Esophagus muscularis mucosa (tissue), 4 donors: ENCODE measurements at regions not wholly inside any gene's neighbourhood (a gene's known extent, or its start where the extent isn't known, plus 50 kb on each side); places are given as distances from the start of the nearest gene placed in this dataset.
A peak's percentile ranks its signal among the peaks of the same experiment; 100 is the strongest.
"Not testable (repeated sequence)": the region's sequence is repeated elsewhere in the genome, so short reads cannot be mapped to it uniquely, and the experiment has no call there.

Experiments
- DNase-seq: peaks from one replicate; pipeline ENCODE4 v3.0.0-alpha.2; 2017; ENCODE audit errors: extremely low spot score
- H3K27ac ChIP-seq, 4 donors: fragments of 200-600 bp; sonication (generic); replicated peaks in 1 of 4; 1 replicate in 3 of 4; 2 replicates in 1 of 4; pipeline ENCODE4 v1.5.1; 2016 to 2019; ENCODE audit warnings: mild to moderate bottlenecking in 1 of 4
- H3K27me3 ChIP-seq, 4 donors: fragments of 200-600 bp; sonication (generic); one replicate each; pipeline versions ENCODE4 v1.5.1 to v1.6.0; 2016 to 2019
- H3K36me3 ChIP-seq, 4 donors: fragments of 200-600 bp; sonication (generic); one replicate each; pipeline ENCODE4 v1.5.1; 2016 to 2019
- H3K4me1 ChIP-seq, 4 donors: fragments of 200-600 bp; sonication (generic); one replicate each; pipeline ENCODE4 v1.5.1; 2016 to 2019
- H3K4me3 ChIP-seq, 4 donors: fragments of 200-600 bp; sonication (generic); 1 replicate in 2 of 4; 2 replicates in 2 of 4; pipeline ENCODE4 v1.5.1; 2016 to 2019; ENCODE audit warnings: mild to moderate bottlenecking in 4 of 4, moderate library complexity in 1 of 4
- H3K9me3 ChIP-seq, 4 donors: fragments of 200-600 bp; sonication (generic); 1 replicate in 3 of 4; 2 replicates in 1 of 4; pipeline ENCODE4 v1.5.1; 2016 to 2019
- EP300 ChIP-seq: sonication (generic); formaldehyde crosslinking; IDR thresholded peaks from one replicate; pipeline ENCODE4 v1.6.1; 2017; ENCODE audit warnings: antibody characterized with exemption
- POLR2A ChIP-seq: fragments of 450-650 bp; IDR thresholded peaks from one replicate; pipeline ENCODE4 v1.6.1; 2017; ENCODE audit warnings: antibody characterized with exemption, moderate library complexity, mild to moderate bottlenecking, low read depth
- POLR2AphosphoS5 ChIP-seq, 2 donors: sonication (generic); formaldehyde crosslinking; IDR thresholded peaks; one replicate each; pipeline ENCODE4 v1.6.1; 2017; ENCODE audit warnings: antibody characterized with exemption in 2 of 2
- WGBS: methylation state at CpG from one replicate; pipeline ENCODE4 v1.1.5; 2018; 5-methylcytosine and 5-hydroxymethylcytosine counted together
- intact Hi-C: fragments of 100-400 bp; cut with DNase I; formaldehyde crosslinking; loops from one replicate; pipeline ENCODE4 v1.15.1; 2023
- TF ChIP-seq, protein P1 (sequence below), 3 experiments: fragments of 200-600 bp in 2 of 3; fragments of 450-650 bp in 1 of 3; sonication (generic) in 2 of 3; IDR thresholded peaks; one replicate each; pipeline ENCODE4 v1.5.1; 2017 to 2019; ENCODE audit warnings: antibody characterized with exemption in 3 of 3, mild to moderate bottlenecking in 2 of 3, moderate library complexity in 1 of 3

GRCh38 chr20:60786686-60787217 is 465.3 kb upstream of the CDH4 start:
- intact Hi-C loops, result no loop called here
- H3K27me3 ChIP-seq, result no peaks in the 10 kb centered on the region
- no peak overlapping the region for H3K4me3 ChIP-seq
- TF ChIP-seq, protein P1, sequence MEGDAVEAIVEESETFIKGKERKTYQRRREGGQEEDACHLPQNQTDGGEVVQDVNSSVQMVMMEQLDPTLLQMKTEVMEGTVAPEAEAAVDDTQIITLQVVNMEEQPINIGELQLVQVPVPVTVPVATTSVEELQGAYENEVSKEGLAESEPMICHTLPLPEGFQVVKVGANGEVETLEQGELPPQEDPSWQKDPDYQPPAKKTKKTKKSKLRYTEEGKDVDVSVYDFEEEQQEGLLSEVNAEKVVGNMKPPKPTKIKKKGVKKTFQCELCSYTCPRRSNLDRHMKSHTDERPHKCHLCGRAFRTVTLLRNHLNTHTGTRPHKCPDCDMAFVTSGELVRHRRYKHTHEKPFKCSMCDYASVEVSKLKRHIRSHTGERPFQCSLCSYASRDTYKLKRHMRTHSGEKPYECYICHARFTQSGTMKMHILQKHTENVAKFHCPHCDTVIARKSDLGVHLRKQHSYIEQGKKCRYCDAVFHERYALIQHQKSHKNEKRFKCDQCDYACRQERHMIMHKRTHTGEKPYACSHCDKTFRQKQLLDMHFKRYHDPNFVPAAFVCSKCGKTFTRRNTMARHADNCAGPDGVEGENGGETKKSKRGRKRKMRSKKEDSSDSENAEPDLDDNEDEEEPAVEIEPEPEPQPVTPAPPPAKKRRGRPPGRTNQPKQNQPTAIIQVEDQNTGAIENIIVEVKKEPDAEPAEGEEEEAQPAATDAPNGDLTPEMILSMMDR (IDR thresholded peaks at IDR 0.05), result no peak
- no peak for TF ChIP-seq EP300
- TF ChIP-seq POLR2AphosphoS5 (IDR thresholded peaks at IDR 0.05), result no peak
- no peak for TF ChIP-seq POLR2A
- no peaks in the 10 kb centered on the region for H3K9me3 ChIP-seq
- DNase-seq, result no peak
- WGBS, result 62% methylated on average over 4 of the region's 4 CpGs
- peak overlapping the region in 3 of 4 donors; percentile 20 to 48 (median 44) for H3K27ac ChIP-seq
- no peaks in the 10 kb centered on the region for H3K36me3 ChIP-seq
- H3K4me1 ChIP-seq, result peaks cover 0 to 32% (median 27%) of the 10 kb centered on the region in 4 donors

DNA sequence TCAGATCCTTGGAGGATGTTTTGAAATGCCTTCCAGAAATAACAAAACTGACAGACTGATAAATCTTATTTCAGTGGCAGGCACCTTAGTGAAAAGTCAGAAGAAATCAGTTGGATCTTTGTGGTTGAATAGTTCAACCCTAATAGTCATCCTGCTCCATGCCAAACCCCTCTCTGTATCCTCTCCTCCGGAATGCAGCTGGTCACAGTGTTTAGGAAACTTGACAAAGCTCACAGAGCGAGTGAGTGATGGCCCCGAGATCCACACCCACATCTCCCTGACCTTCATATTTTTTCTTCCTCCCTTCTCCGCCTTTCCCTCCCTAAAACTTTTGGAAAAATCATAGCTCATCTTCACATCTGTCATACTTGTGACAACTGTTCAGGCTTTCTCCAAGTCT is 464.8 kb upstream of the CDH4 start:
- 11% methylated on average over 3 of the region's 4 CpGs for WGBS
- H3K9me3 ChIP-seq, result no peaks in the 10 kb centered on the region
- no peak overlapping the region for H3K4me3 ChIP-seq
- TF ChIP-seq, protein P1 (IDR thresholded peaks at IDR 0.05), result no peak
- TF ChIP-seq EP300, result no peak
- TF ChIP-seq POLR2A, result no peak
- no peak for TF ChIP-seq POLR2AphosphoS5 (IDR thresholded peaks at IDR 0.05)
- intact Hi-C loops, result no loop called here
- DNase-seq, result no peak
- H3K4me1 ChIP-seq, result peaks cover 0 to 32% (median 27%) of the 10 kb centered on the region in 4 donors
- H3K27ac ChIP-seq, result peak overlapping the region in 3 of 4 donors; percentile 44 to 48 (median 44)
- H3K36me3 ChIP-seq, result no peaks in the 10 kb centered on the region
- no peaks in the 10 kb centered on the region for H3K27me3 ChIP-seq

DNA sequence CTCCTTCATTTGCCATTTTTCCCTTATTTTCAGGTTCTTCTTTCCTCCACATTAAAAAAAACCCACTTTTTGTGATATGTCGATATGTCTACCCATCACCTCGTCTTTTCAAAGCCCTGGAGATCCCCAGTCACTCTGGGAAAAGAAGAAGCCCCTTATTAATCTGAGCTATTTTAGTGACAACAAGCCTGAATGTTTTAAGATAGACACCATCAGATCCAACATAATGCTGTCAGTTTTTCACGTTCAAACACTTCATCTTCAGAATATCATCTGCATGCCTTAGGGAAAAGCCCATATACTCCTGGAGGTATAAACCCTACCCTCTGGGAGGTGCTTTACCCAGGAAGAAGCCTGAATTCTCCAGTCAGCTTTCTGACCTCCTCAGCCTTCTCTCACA is 464.0 kb upstream of the CDH4 start:
- no peaks in the 10 kb centered on the region for H3K27me3 ChIP-seq
- H3K36me3 ChIP-seq, result no peaks in the 10 kb centered on the region
- H3K9me3 ChIP-seq, result no peaks in the 10 kb centered on the region
- DNase-seq, result no peak
- H3K4me1 ChIP-seq, result peaks cover 0 to 32% (median 27%) of the 10 kb centered on the region in 4 donors
- peak overlapping the region in 3 of 4 donors; percentile 33 to 48 (median 44) for H3K27ac ChIP-seq
- intact Hi-C loops, result no loop called here
- whole genome bisulfite sequencing, result 63% methylated on average over 3 of the region's 3 CpGs
- TF ChIP-seq EP300 (no peak), POLR2A (no peak), POLR2AphosphoS5 (IDR thresholded peaks at IDR 0.05) (no peak)
- TF ChIP-seq, protein P1 (IDR thresholded peaks at IDR 0.05), result no peak
- H3K4me3 ChIP-seq, result no peak overlapping the region

DNA sequence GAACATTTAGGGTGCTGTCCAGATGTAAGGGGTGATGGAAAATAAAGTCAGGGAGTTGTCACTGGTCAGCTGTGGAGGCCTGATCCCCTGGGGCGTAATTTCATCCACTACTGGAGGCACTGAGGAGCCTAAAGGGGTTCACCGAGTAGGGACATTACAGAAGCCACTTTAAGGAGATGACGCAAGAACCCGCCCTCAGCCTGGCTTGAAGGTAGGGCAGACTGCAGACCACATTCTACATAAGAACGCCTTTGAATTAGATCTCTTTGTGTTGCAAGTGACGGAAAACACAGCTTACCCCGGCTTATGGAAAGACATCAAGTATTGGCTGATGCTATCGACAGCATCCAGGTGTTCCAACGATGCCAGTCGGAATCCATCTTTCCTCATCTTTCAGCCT is 462.7 kb upstream of the CDH4 start:
- 89% methylated on average over 10 of the region's 10 CpGs for WGBS
- no peak overlapping the region for H3K4me3 ChIP-seq
- intact Hi-C loops, result no loop called here
- peaks cover 0 to 32% (median 29%) of the 10 kb centered on the region in 4 donors for H3K4me1 ChIP-seq
- no peak overlapping the region for H3K27ac ChIP-seq
- no peaks in the 10 kb centered on the region for H3K9me3 ChIP-seq
- no peaks in the 10 kb centered on the region for H3K36me3 ChIP-seq
- DNase-seq, result no peak
- TF ChIP-seq POLR2AphosphoS5 (IDR thresholded peaks at IDR 0.05) (no peak), EP300 (no peak), POLR2A (no peak)
- TF ChIP-seq, protein P1 (IDR thresholded peaks at IDR 0.05), result no peak
- no peaks in the 10 kb centered on the region for H3K27me3 ChIP-seq

DNA sequence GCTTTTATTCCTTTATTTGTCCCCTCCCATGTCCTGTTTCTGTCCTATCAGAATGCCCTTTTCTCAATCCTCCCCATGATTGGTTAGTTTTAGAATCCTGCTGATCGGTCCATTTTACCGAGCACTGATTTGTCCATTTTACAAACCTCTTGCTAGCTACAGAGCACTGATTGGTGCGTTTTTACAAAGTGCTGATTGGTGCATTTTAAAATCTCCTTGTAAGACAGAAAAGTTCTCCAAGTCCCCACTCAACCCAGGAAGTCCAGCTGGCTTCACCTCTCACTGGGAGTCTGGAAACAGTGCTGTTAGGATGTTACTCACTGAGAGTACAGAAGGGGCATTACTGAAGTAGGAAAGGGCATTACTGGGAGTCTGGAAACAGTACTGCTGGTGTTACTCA is 461.7 kb upstream of the CDH4 start:
- H3K27ac ChIP-seq, DNase-seq, intact Hi-C loops, H3K4me3 ChIP-seq, H3K36me3 ChIP-seq, H3K27me3 ChIP-seq, H3K9me3 ChIP-seq: not testable (repeated sequence)
- H3K4me1 ChIP-seq, result peaks cover 0 to 34% (median 29%) of the 10 kb centered on the region in 4 donors
- 96% methylated on average over 3 of the region's 3 CpGs for WGBS
